ENCODE measurements at regions not wholly inside any gene's neighbourhood (a gene's known extent, or its start where the extent isn't known, plus 50 kb on each side); places are given as distances from the start of the nearest gene placed in this dataset.

- DNase-seq, result no peak
Observed at GRCh38 chr4:117327491-117327890, 242.1 kb upstream of the TRAM1L1 start.

GRCh38 chr4:117328333-117328732 is 243.0 kb upstream of the TRAM1L1 start:
- DNase-seq, result no peak

GRCh38 chr4:117331817-117332216 is 246.4 kb upstream of the TRAM1L1 start:
- no peak for DNase-seq

GRCh38 chr4:117334451-117335188 is 249.2 kb upstream of the TRAM1L1 start:
- DNase-seq, result no peak

GRCh38 chr4:117357437-117357836 is 272.1 kb upstream of the TRAM1L1 start:
- no peak for DNase-seq

GRCh38 chr4:117357866-117358265 is 272.5 kb upstream of the TRAM1L1 start:
- no peak for DNase-seq

GRCh38 chr4:117370944-117371668 is 285.7 kb upstream of the TRAM1L1 start:
- DNase-seq, result no peak

- DNase-seq, result no peak
Observed at GRCh38 chr4:117375101-117375500, 289.7 kb upstream of the TRAM1L1 start.

GRCh38 chr4:117376692-117377091 is 291.3 kb upstream of the TRAM1L1 start:
- peak in 1 of 2 experiments; percentile 37 for DNase-seq

- no peak for DNase-seq
Observed at GRCh38 chr4:117378942-117379341, 293.6 kb upstream of the TRAM1L1 start.

GRCh38 chr4:117383468-117383867 is 298.1 kb upstream of the TRAM1L1 start:
- peak; percentile 68 to 84 for DNase-seq

GRCh38 chr4:117385526-117385925 is 300.1 kb upstream of the TRAM1L1 start:
- peak in 1 of 2 experiments; percentile 32 for DNase-seq

GRCh38 chr4:117387072-117387471 is 301.7 kb upstream of the TRAM1L1 start:
- no peak for DNase-seq

- no peak for DNase-seq
Observed at GRCh38 chr4:117400039-117400835, 314.9 kb upstream of the TRAM1L1 start.

- no peak for DNase-seq
Observed at GRCh38 chr4:117412661-117413060, 327.3 kb upstream of the TRAM1L1 start.

GRCh38 chr4:117417856-117418255 is 332.5 kb upstream of the TRAM1L1 start:
- no peak for DNase-seq

- DNase-seq, result no peak
Observed at GRCh38 chr4:117420948-117421347, 335.6 kb upstream of the TRAM1L1 start.

GRCh38 chr4:117421706-117422105 is 336.3 kb upstream of the TRAM1L1 start:
- no peak for DNase-seq

GRCh38 chr4:117422297-117422696 is 336.9 kb upstream of the TRAM1L1 start:
- DNase-seq, result no peak

GRCh38 chr4:117425636-117426035 is 340.3 kb upstream of the TRAM1L1 start:
- DNase-seq, result peak; percentile 86 to 88

- DNase-seq, result no peak
Observed at GRCh38 chr4:117428536-117428935, 343.2 kb upstream of the TRAM1L1 start.

- DNase-seq, result no peak
Observed at GRCh38 chr4:117429061-117429460, 343.7 kb upstream of the TRAM1L1 start.

- DNase-seq, result no peak
Observed at GRCh38 chr4:117429506-117429905, 344.1 kb upstream of the TRAM1L1 start.

GRCh38 chr4:117434424-117434823 is 349.0 kb upstream of the TRAM1L1 start:
- peak in 1 of 2 experiments; percentile 34 for DNase-seq

Measured in NCI-H446 (cell line).